Fibroblast of lung (primary cell): ENCODE measurements at regions not wholly inside any gene's neighbourhood (a gene's known extent, or its start where the extent isn't known, plus 50 kb on each side); places are given as distances from the start of the nearest gene placed in this dataset.

Experiments used
- DNase-seq, 2 donors: peaks; one replicate each; pipeline versions ENCODE4 v3.0.0 to v3.0.0-alpha.2; 2010; ENCODE audit warnings: low read depth in 2 of 2
- H2AFZ ChIP-seq: 2 replicates; pipeline ENCODE4 v1.5.1; 2012; ENCODE audit warnings: low read length, control low read depth, inconsistent platforms
- H3K27ac ChIP-seq: 2 replicates; pipeline ENCODE4 v1.5.1; 2011; ENCODE audit warnings: low read length, control low read depth; ENCODE audit not compliant: insufficient read depth
- H3K27me3 ChIP-seq: 2 replicates; pipeline ENCODE4 v1.5.1; 2011; ENCODE audit warnings: mild to moderate bottlenecking, low read length; ENCODE audit not compliant: control insufficient read depth, insufficient read depth
- H3K36me3 ChIP-seq: 2 replicates; pipeline ENCODE4 v1.5.1; 2011; ENCODE audit warnings: low read length; ENCODE audit not compliant: control insufficient read depth, insufficient read depth
- H3K4me1 ChIP-seq: 2 replicates; pipeline ENCODE4 v1.5.1; 2011; ENCODE audit warnings: low read length; ENCODE audit not compliant: control insufficient read depth, insufficient read depth; ENCODE audit errors: extremely low read depth
- H3K4me2 ChIP-seq: 2 replicates; pipeline ENCODE4 v1.5.1; 2011; ENCODE audit warnings: low read length, control low read depth; ENCODE audit not compliant: insufficient read depth; ENCODE audit errors: extremely low read depth
- H3K4me3 ChIP-seq, 4 experiments: fragments of 200-600 bp in 1 of 4; sonication (generic) in 1 of 4; replicated peaks in 1 of 4; 2 replicates each; pipeline ENCODE4 v1.5.1; 2011 to 2016; ENCODE audit warnings: low read length in 4 of 4, low read depth in 3 of 4, mild to moderate bottlenecking in 3 of 4, control low read depth in 2 of 4, inconsistent platforms in 1 of 4, mixed read lengths in 1 of 4; ENCODE audit not compliant: insufficient read depth in 1 of 4; ENCODE audit errors: control extremely low read depth in 1 of 4
- H3K79me2 ChIP-seq: 2 replicates; pipeline ENCODE4 v1.5.1; 2012; ENCODE audit warnings: mild to moderate bottlenecking, low read length, inconsistent platforms; ENCODE audit not compliant: control insufficient read depth, insufficient read depth
- H3K9ac ChIP-seq: 2 replicates; pipeline ENCODE4 v1.5.1; 2011; ENCODE audit warnings: mild to moderate bottlenecking, low read length, control low read depth; ENCODE audit not compliant: insufficient read depth
- H3K9me3 ChIP-seq: 2 replicates; pipeline ENCODE4 v1.5.1; 2012; ENCODE audit warnings: low read depth, low read length; ENCODE audit not compliant: control insufficient read depth, insufficient read depth
- H4K20me1 ChIP-seq: 2 replicates; pipeline ENCODE4 v1.5.1; 2011; ENCODE audit warnings: low read length; ENCODE audit not compliant: control insufficient read depth, insufficient read depth; ENCODE audit errors: extremely low read depth
- CTCF ChIP-seq, 2 donors: IDR thresholded peaks in 1 of 2; conservative IDR thresholded peaks in 1 of 2; 1 replicate in 1 of 2; 2 replicates in 1 of 2; pipeline ENCODE4 v1.5.1; 2011 to 2012; ENCODE audit warnings: low read length in 2 of 2, control low read depth in 1 of 2, inconsistent platforms in 1 of 2, low read depth in 1 of 2, mild to moderate bottlenecking in 1 of 2
- EZH2 ChIP-seq: IDR thresholded peaks from 2 replicates; pipeline ENCODE4 v1.5.1; 2012; ENCODE audit warnings: low read length, control low read depth, mild to moderate bottlenecking; ENCODE audit errors: missing control alignments

GRCh38 chr5:89917112-89917511, 492.4 kb downstream of the CETN3 start:
- no peak for TF ChIP-seq EZH2
- no peak for TF ChIP-seq CTCF (conservative IDR thresholded peaks at IDR 0.05 in 1 of 2, IDR thresholded peaks at IDR 0.05 in 1 of 2; ENCODE audit: low read depth in 1 of 2, low read length in 2 of 2)
- H3K4me1 ChIP-seq = no peaks in the 10 kb centered on the region
- no peak for DNase-seq
- no peak overlapping the region for H3K27ac ChIP-seq
- no peaks in the 10 kb centered on the region for H3K9me3 ChIP-seq
- H3K27me3 ChIP-seq = no peaks in the 10 kb centered on the region
- H3K79me2 ChIP-seq = no peaks in the 10 kb centered on the region
- no peak overlapping the region for H3K9ac ChIP-seq
- H3K4me2 ChIP-seq = no peak overlapping the region
- H3K4me3 ChIP-seq = no peak overlapping the region
- no peaks in the 10 kb centered on the region for H3K36me3 ChIP-seq
- no peak overlapping the region for H2AFZ ChIP-seq
- no peaks in the 10 kb centered on the region for H4K20me1 ChIP-seq

- Histone ChIP-seq H3K4me1 (no peaks in the 10 kb centered on the region), H4K20me1 (no peaks in the 10 kb centered on the region), H3K27ac (no peak overlapping the region), H3K9me3 (no peaks in the 10 kb centered on the region), H3K27me3 (no peaks in the 10 kb centered on the region), H3K9ac (no peak overlapping the region), H3K36me3 (no peaks in the 10 kb centered on the region), H2AFZ (no peak overlapping the region), H3K4me3 (no peak overlapping the region), H3K4me2 (no peak overlapping the region), H3K79me2 (no peaks in the 10 kb centered on the region)
- TF ChIP-seq CTCF (conservative IDR thresholded peaks at IDR 0.05 in 1 of 2, IDR thresholded peaks at IDR 0.05 in 1 of 2; ENCODE audit: low read depth in 1 of 2, low read length in 2 of 2) (no peak), EZH2 (no peak)
- DNase-seq = no peak
These were observed 493.4 kb downstream of the CETN3 start for GRCh38 chr5:89916131-89916530.

- H3K79me2 ChIP-seq = no peaks in the 10 kb centered on the region
- H3K9ac ChIP-seq = no peak overlapping the region
- H3K4me1 ChIP-seq = no peaks in the 10 kb centered on the region
- no peaks in the 10 kb centered on the region for H4K20me1 ChIP-seq
- H3K27me3 ChIP-seq = no peaks in the 10 kb centered on the region
- H3K4me3 ChIP-seq = no peak overlapping the region
- TF ChIP-seq EZH2 (no peak), CTCF (conservative IDR thresholded peaks at IDR 0.05 in 1 of 2, IDR thresholded peaks at IDR 0.05 in 1 of 2; ENCODE audit: low read depth in 1 of 2, low read length in 2 of 2) (no peak)
- H2AFZ ChIP-seq = no peak overlapping the region
- no peak for DNase-seq
- no peak overlapping the region for H3K4me2 ChIP-seq
- H3K27ac ChIP-seq = no peak overlapping the region
- no peaks in the 10 kb centered on the region for H3K36me3 ChIP-seq
- H3K9me3 ChIP-seq = no peaks in the 10 kb centered on the region
These were observed 500.7 kb downstream of the CETN3 start for GRCh38 chr5:89908876-89909275.
